Neuronal stem cell (in vitro differentiated cells): ENCODE measurements at regions not wholly inside any gene's neighbourhood (a gene's known extent, or its start where the extent isn't known, plus 50 kb on each side); places are given as distances from the start of the nearest gene placed in this dataset.

ENCODE experiments used
- DNase-seq: peaks from one replicate; pipeline ENCODE4 v3.0.0-alpha.2; 2013; ENCODE audit warnings: low spot score
- H2AFZ ChIP-seq: one replicate; pipeline ENCODE4 v1.6.1; 2013; ENCODE audit warnings: mild to moderate bottlenecking, low read length, inconsistent platforms
- H2AK5ac ChIP-seq: 2 replicates; pipeline ENCODE4 v1.6.1; 2013; ENCODE audit warnings: low read depth, mild to moderate bottlenecking, inconsistent platforms, low read length, moderate library complexity, mixed read lengths
- H2BK120ac ChIP-seq: 2 replicates; pipeline ENCODE4 v1.6.1; 2013; ENCODE audit warnings: low read depth, mild to moderate bottlenecking, inconsistent platforms, low read length, moderate library complexity, mixed read lengths
- H2BK12ac ChIP-seq: one replicate; pipeline ENCODE4 v1.6.1; 2013; ENCODE audit warnings: low read length, inconsistent platforms
- H2BK15ac ChIP-seq: 2 replicates; pipeline ENCODE4 v1.6.1; 2013; ENCODE audit warnings: mild to moderate bottlenecking, low read length, inconsistent platforms, mixed read lengths
- H2BK5ac ChIP-seq: one replicate; pipeline ENCODE4 v1.6.1; 2013; ENCODE audit warnings: inconsistent platforms, mild to moderate bottlenecking, low read length, moderate library complexity
- H3K14ac ChIP-seq: one replicate; pipeline ENCODE4 v1.6.1; 2013; ENCODE audit warnings: low read length, inconsistent platforms
- H3K18ac ChIP-seq: 2 replicates; pipeline ENCODE4 v1.6.1; 2013; ENCODE audit warnings: low read length, inconsistent platforms
- H3K23ac ChIP-seq: 2 replicates; pipeline ENCODE4 v1.6.1; 2013; ENCODE audit warnings: low read depth, mild to moderate bottlenecking, mixed read lengths, low read length, inconsistent platforms; ENCODE audit not compliant: poor library complexity
- H3K27ac ChIP-seq: replicated peaks from 3 replicates; pipeline ENCODE4 v1.5.1; 2013; ENCODE audit warnings: low read length, inconsistent platforms
- H3K27me3 ChIP-seq, 3 experiments: 2 replicates each; pipeline ENCODE4 v1.6.1; 2013; ENCODE audit warnings: low read length in 3 of 3, mild to moderate bottlenecking in 2 of 3, inconsistent platforms in 1 of 3, low read depth in 1 of 3, mixed read lengths in 1 of 3, moderate library complexity in 1 of 3; ENCODE audit not compliant: control insufficient read depth in 3 of 3, insufficient read depth in 3 of 3
- H3K36me3 ChIP-seq, 2 donors: replicated peaks in 1 of 2; 2 replicates each; pipeline ENCODE4 v1.6.1; 2013; ENCODE audit warnings: low read length in 2 of 2; ENCODE audit not compliant: control insufficient read depth in 2 of 2, insufficient read depth in 2 of 2
- H3K4ac ChIP-seq: 2 replicates; pipeline ENCODE4 v1.6.1; 2013; ENCODE audit warnings: inconsistent platforms, mild to moderate bottlenecking, low read length, moderate library complexity
- H3K4me1 ChIP-seq, 2 donors: 1 replicate in 1 of 2; 2 replicates in 1 of 2; pipeline ENCODE4 v1.6.1; 2013; ENCODE audit warnings: low read length in 2 of 2, low read depth in 1 of 2; ENCODE audit not compliant: control insufficient read depth in 2 of 2, insufficient read depth in 1 of 2
- H3K4me2 ChIP-seq: one replicate; pipeline ENCODE4 v1.6.1; 2013; ENCODE audit warnings: mild to moderate bottlenecking, low read length, inconsistent platforms; ENCODE audit not compliant: insufficient read depth, poor library complexity, severe bottlenecking
- H3K4me3 ChIP-seq, 2 donors: 2 replicates each; pipeline ENCODE4 v1.5.1; 2013; ENCODE audit warnings: low read length in 2 of 2, mild to moderate bottlenecking in 2 of 2, inconsistent platforms in 1 of 2, moderate library complexity in 1 of 2
- H3K79me1 ChIP-seq: one replicate; pipeline ENCODE4 v1.6.1; 2013; ENCODE audit warnings: low read depth, mild to moderate bottlenecking, inconsistent platforms, low read length, moderate library complexity
- H3K9ac ChIP-seq: one replicate; pipeline ENCODE4 v1.6.1; 2013; ENCODE audit warnings: mild to moderate bottlenecking, low read depth, low read length, inconsistent platforms; ENCODE audit not compliant: poor library complexity
- H3K9me3 ChIP-seq, 2 donors: replicated peaks in 1 of 2; 2 replicates each; pipeline versions ENCODE3 to v1.6.1; 2013; ENCODE audit warnings: low read length in 2 of 2, mild to moderate bottlenecking in 2 of 2, inconsistent platforms in 1 of 2, low read depth in 1 of 2, mixed read lengths in 1 of 2, moderate library complexity in 1 of 2; ENCODE audit not compliant: control insufficient read depth in 2 of 2, insufficient read depth in 1 of 2
- H4K8ac ChIP-seq: one replicate; pipeline ENCODE4 v1.6.1; 2013; ENCODE audit warnings: low read depth, mild to moderate bottlenecking, inconsistent platforms, low read length, moderate library complexity
- H4K91ac ChIP-seq: one replicate; pipeline ENCODE4 v1.6.1; 2013; ENCODE audit warnings: low read length, low read depth, mild to moderate bottlenecking, inconsistent platforms; ENCODE audit not compliant: poor library complexity
- WGBS, 2 donors: extraction: QIAGEN DNeasy Blood & Tissue Kit; methylation state at CpG; one replicate each; pipeline ENCODE4 v1.1.7; 2013; ENCODE audit warnings: missing lambda C conversion rate in 2 of 2, mixed read lengths in 1 of 2; ENCODE audit not compliant: insufficient read length in 2 of 2, insufficient replicate concordance in 1 of 2; ENCODE audit errors: extremely low coverage in 2 of 2; 5-methylcytosine and 5-hydroxymethylcytosine counted together

DNA sequence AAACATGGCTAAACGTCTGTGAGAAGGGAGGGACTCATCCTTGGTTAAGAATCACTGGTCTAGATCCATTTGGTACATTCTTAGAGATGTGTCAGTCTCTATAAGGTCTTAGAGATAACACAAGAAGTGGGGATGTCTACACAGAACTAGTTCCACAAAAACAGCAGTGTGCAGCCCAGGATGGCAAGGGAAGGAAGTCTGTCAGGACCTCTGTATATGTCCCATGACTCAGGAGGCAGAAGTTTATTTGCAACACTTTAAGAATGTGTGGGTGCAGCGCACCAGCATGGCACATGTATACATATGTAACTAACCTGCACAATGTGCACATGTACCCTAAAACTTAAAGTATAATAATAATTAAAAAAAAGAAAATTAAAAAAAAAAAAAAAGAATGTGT is 548.5 kb upstream of the SOX9 start:
- no peaks in the 10 kb centered on the region for H3K27me3 ChIP-seq
- no peak overlapping the region for H2BK12ac ChIP-seq
- no peak overlapping the region for H2BK120ac ChIP-seq
- DNase-seq: no peak
- H3K9me3 ChIP-seq: no peaks in the 10 kb centered on the region
- no peak overlapping the region for H2BK15ac ChIP-seq
- no peak overlapping the region for H3K4me3 ChIP-seq
- H3K4me2 ChIP-seq: no peak overlapping the region
- H3K4me1 ChIP-seq: no peaks in the 10 kb centered on the region
- no peak overlapping the region for H3K27ac ChIP-seq
- no peaks in the 10 kb centered on the region for H3K79me1 ChIP-seq
- no peak overlapping the region for H4K8ac ChIP-seq
- H4K91ac ChIP-seq: no peak overlapping the region
- no peak overlapping the region for H2AFZ ChIP-seq
- H3K23ac ChIP-seq: no peak overlapping the region
- no peak overlapping the region for H3K4ac ChIP-seq
- no peaks in the 10 kb centered on the region for H3K36me3 ChIP-seq
- no peak overlapping the region for H3K14ac ChIP-seq
- WGBS, 2 donors: no CpG with 5 or more reads among the region's 2 CpGs
- H3K18ac ChIP-seq: no peak overlapping the region
- no peak overlapping the region for H3K9ac ChIP-seq
- no peak overlapping the region for H2AK5ac ChIP-seq
- H2BK5ac ChIP-seq: no peak overlapping the region

DNA sequence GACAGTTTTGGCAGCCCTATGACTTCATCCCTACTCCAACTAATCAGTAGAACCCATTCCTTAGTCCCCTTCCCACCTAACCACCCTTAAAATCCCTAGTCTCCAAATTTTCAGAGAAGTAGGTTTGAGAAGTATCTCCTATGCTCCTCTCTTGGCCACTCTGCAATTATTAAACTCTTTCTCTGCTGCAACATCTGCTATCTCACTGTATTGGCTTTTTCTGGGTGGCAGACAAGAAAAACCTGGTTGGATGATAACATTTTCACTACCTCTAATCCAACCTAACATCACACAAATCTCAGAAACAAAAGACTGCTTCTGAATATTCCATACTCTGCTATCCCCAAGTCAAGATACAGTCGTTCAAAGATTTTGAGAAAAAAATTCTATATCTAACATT is 542.4 kb upstream of the SOX9 start:
- H2BK15ac ChIP-seq: no peak overlapping the region
- no peak overlapping the region for H2AK5ac ChIP-seq

DNA sequence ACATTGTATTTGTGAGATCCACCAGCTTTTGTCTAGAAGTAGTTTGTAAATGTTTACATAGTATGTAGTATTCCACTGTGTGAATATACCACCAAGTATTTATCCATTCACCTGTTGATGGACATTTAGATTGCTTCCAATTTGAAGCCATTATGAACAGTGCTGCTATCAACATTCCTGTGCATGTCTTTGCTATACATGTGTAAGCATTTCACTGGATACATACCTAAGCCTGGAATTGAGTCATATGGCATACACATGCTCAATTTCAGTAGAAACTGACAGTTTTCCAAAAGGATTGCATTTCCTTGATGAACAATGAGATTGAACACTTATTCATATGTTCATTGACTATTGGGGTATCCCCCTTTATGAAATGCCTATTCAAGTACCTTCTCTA is 540.6 kb upstream of the SOX9 start:
- Histone ChIP-seq H2AFZ (no peak overlapping the region), H2AK5ac (no peak overlapping the region), H3K27ac (no peak overlapping the region), H3K27me3 (no peaks in the 10 kb centered on the region), H4K91ac (no peak overlapping the region), H4K8ac (no peak overlapping the region), H2BK120ac (no peak overlapping the region), H2BK15ac (no peak overlapping the region), H3K18ac (no peak overlapping the region), H3K4me2 (no peak overlapping the region), H3K23ac (no peak overlapping the region), H3K36me3 (no peaks in the 10 kb centered on the region), H3K9ac (no peak overlapping the region), H3K9me3 (no peaks in the 10 kb centered on the region), H2BK12ac (no peak overlapping the region), H3K14ac (no peak overlapping the region), H3K4me3 (no peak overlapping the region), H2BK5ac (no peak overlapping the region), H3K4ac (no peak overlapping the region), H3K4me1 (peaks cover 0 to 1% of the 10 kb centered on the region in 2 donors), H3K79me1 (no peaks in the 10 kb centered on the region)
- DNase-seq: no peak

More for the DNA sequence above, 542.4 kb upstream of the SOX9 start:
- no peak overlapping the region for H3K18ac ChIP-seq
- H4K8ac ChIP-seq: no peak overlapping the region
- H3K4ac ChIP-seq: no peak overlapping the region
- no peak overlapping the region for H3K4me2 ChIP-seq
- H3K27ac ChIP-seq: no peak overlapping the region
- no peak overlapping the region for H3K4me3 ChIP-seq
- no peaks in the 10 kb centered on the region for H3K36me3 ChIP-seq
- H3K23ac ChIP-seq: no peak overlapping the region
- DNase-seq: no peak
- H3K9me3 ChIP-seq: no peaks in the 10 kb centered on the region
- H4K91ac ChIP-seq: no peak overlapping the region
- no peaks in the 10 kb centered on the region for H3K27me3 ChIP-seq
- H2BK12ac ChIP-seq: no peak overlapping the region
- H3K9ac ChIP-seq: no peak overlapping the region
- no peaks in the 10 kb centered on the region for H3K79me1 ChIP-seq
- no peak overlapping the region for H2AFZ ChIP-seq
- no peaks in the 10 kb centered on the region for H3K4me1 ChIP-seq
- WGBS, 2 donors: no CpG with 5 or more reads among the region's 1 CpG
- no peak overlapping the region for H2BK120ac ChIP-seq
- H3K14ac ChIP-seq: no peak overlapping the region
- H2BK5ac ChIP-seq: no peak overlapping the region

- Histone ChIP-seq H4K91ac (no peak overlapping the region), H3K27ac (no peak overlapping the region), H2AK5ac (no peak overlapping the region), H3K36me3 (no peaks in the 10 kb centered on the region), H3K4ac (no peak overlapping the region), H3K79me1 (no peaks in the 10 kb centered on the region), H3K18ac (no peak overlapping the region), H2BK12ac (no peak overlapping the region), H3K14ac (no peak overlapping the region), H3K4me2 (no peak overlapping the region), H2BK15ac (no peak overlapping the region), H3K4me3 (no peak overlapping the region), H3K4me1 (peaks cover 0 to 1% of the 10 kb centered on the region in 2 donors), H3K9me3 (no peaks in the 10 kb centered on the region), H2BK5ac (no peak overlapping the region), H3K27me3 (no peaks in the 10 kb centered on the region), H4K8ac (no peak overlapping the region), H2AFZ (no peak overlapping the region), H3K9ac (no peak overlapping the region), H2BK120ac (no peak overlapping the region), H3K23ac (no peak overlapping the region)
- no peak for DNase-seq
- no CpG with 5 or more reads among the region's 3 CpGs for WGBS, 2 donors
These were observed 535.3 kb upstream of the SOX9 start for GRCh38 chr17:71585540-71585939.
